ENCODE measurements at regions not wholly inside any gene's neighbourhood (a gene's known extent, or its start where the extent isn't known, plus 50 kb on each side); places are given as distances from the start of the nearest gene placed in this dataset.

- Histone ChIP-seq H3K56ac (replicated peaks; ENCODE audit: insufficient read length, low read depth, low read length) (no peak overlapping the region), H3K27me3 (replicated peaks in 1 of 4; ENCODE audit: control insufficient read depth in 3 of 4, extremely low read depth in 1 of 4, insufficient read depth in 3 of 4, low read length in 3 of 4) (no peaks in the 10 kb centered on the region), H3K79me1 (ENCODE audit: low read depth, low read length) (no peaks in the 10 kb centered on the region), H2BK15ac (ENCODE audit: low read length) (no peak overlapping the region), H3K9ac (replicated peaks in 1 of 4; ENCODE audit: extremely low read depth in 1 of 4, low read depth in 3 of 4, low read length in 3 of 4) (no peak overlapping the region), H4K91ac (replicated peaks; ENCODE audit: insufficient read length, low read length) (no peak overlapping the region), H3K18ac (ENCODE audit: extremely low read depth, low read length) (no peak overlapping the region), H3K4me3 (ENCODE audit: extremely low read depth in 1 of 4, insufficient read depth in 2 of 4, low read depth in 3 of 4, low read length in 4 of 4) (no peak overlapping the region), H3K23me2 (ENCODE audit: low read depth, low read length) (no peaks in the 10 kb centered on the region), H3K27ac (ENCODE audit: low read depth, low read length) (no peak overlapping the region), H3K4ac (replicated peaks; ENCODE audit: insufficient read length, low read depth, low read length) (no peak overlapping the region), H2BK20ac (ENCODE audit: low read length) (no peak overlapping the region), H4K5ac (ENCODE audit: insufficient read length, low read depth, low read length) (no peak overlapping the region), H2BK5ac (ENCODE audit: low read depth, low read length) (no peak overlapping the region), H2BK120ac (replicated peaks; ENCODE audit: low read depth, low read length) (no peak overlapping the region), H3K14ac (ENCODE audit: insufficient read length) (no peak overlapping the region), H3K79me2 (ENCODE audit: control insufficient read depth in 1 of 2, insufficient read depth in 2 of 2, low read length in 2 of 2) (no peaks in the 10 kb centered on the region), H2BK12ac (ENCODE audit: low read depth, low read length) (no peak overlapping the region), H3K36me3 (ENCODE audit: control insufficient read depth in 2 of 4, insufficient read depth in 4 of 4, low read length in 3 of 4) (no peaks in the 10 kb centered on the region), H3K9me3 (ENCODE audit: insufficient read depth in 2 of 2, low read depth in 1 of 2, low read length in 1 of 2) (no peaks in the 10 kb centered on the region), H2AK5ac (ENCODE audit: low read depth, low read length) (no peak overlapping the region), H2AFZ (ENCODE audit: low read length) (no peak overlapping the region), H3K4me1 (replicated peaks in 1 of 4; ENCODE audit: control insufficient read depth in 3 of 4, insufficient read depth in 4 of 4, low read length in 3 of 4) (no peaks in the 10 kb centered on the region), H4K20me1 (replicated peaks in 1 of 2; ENCODE audit: control insufficient read depth in 1 of 2, insufficient read depth in 2 of 2, low read length in 2 of 2) (no peaks in the 10 kb centered on the region), H3K4me2 (ENCODE audit: insufficient read depth in 1 of 2, low read depth in 2 of 2, low read length in 2 of 2) (no peak overlapping the region), H4K8ac (ENCODE audit: extremely low read depth, insufficient read depth, low read length) (no peak overlapping the region), H3K23ac (ENCODE audit: insufficient read length) (no peak overlapping the region)
- FAIRE-seq (no peak), DNase-seq (ENCODE audit: low read depth in 1 of 2, low spot score in 2 of 2) (no peak)
- 100% methylated on average over 4 of the region's 6 CpGs; no CpG with 5 or more reads in 1 of the 2 experiments for WGBS, 2 experiments (ENCODE audit: extremely low coverage in 1 of 2, insufficient coverage in 1 of 2, insufficient read length in 1 of 2, insufficient replicate concordance in 2 of 2, low coverage in 1 of 2, low lambda C conversion rate in 2 of 2, missing lambda C conversion rate in 1 of 2)
- POLR2A ChIA-PET (ENCODE audit: partially characterized antibody), result no interaction called here
- CTCF ChIA-PET (ENCODE audit: partially characterized antibody), result no interaction called here
- no peak for TF ChIP-seq E2F6 (IDR thresholded peaks at IDR 0.05)
- no peak for TF ChIP-seq SIX5 (IDR thresholded peaks at IDR 0.05; ENCODE audit: low read depth, low read length)
- no peak for TF ChIP-seq HDAC2 (IDR thresholded peaks at IDR 0.05; ENCODE audit: borderline replicate concordance in 1 of 2, low read depth in 2 of 2, low read length in 2 of 2)
- TF ChIP-seq POU5F1 (IDR thresholded peaks at IDR 0.05; ENCODE audit: low read depth, low read length), result no peak
- TF ChIP-seq CHD2 (IDR thresholded peaks at IDR 0.05; ENCODE audit: low read length), result no peak
- TF ChIP-seq CTCF (IDR thresholded peaks at IDR 0.05; ENCODE audit: control extremely low read depth in 1 of 3, insufficient read depth in 1 of 3, low read depth in 1 of 3, low read length in 3 of 3), result no peak
- no peak for TF ChIP-seq ZNF274 (IDR thresholded peaks at IDR 0.05; ENCODE audit: borderline replicate concordance, extremely low read depth, low read length)
Observed at GRCh38 chrX:95835223-95835622, 849.4 kb upstream of the DIAPH2 start.

All from H1 (cell line).